ENCODE measurements at regions not wholly inside any gene's neighbourhood (a gene's known extent, or its start where the extent isn't known, plus 50 kb on each side); places are given as distances from the start of the nearest gene placed in this dataset.

DNA sequence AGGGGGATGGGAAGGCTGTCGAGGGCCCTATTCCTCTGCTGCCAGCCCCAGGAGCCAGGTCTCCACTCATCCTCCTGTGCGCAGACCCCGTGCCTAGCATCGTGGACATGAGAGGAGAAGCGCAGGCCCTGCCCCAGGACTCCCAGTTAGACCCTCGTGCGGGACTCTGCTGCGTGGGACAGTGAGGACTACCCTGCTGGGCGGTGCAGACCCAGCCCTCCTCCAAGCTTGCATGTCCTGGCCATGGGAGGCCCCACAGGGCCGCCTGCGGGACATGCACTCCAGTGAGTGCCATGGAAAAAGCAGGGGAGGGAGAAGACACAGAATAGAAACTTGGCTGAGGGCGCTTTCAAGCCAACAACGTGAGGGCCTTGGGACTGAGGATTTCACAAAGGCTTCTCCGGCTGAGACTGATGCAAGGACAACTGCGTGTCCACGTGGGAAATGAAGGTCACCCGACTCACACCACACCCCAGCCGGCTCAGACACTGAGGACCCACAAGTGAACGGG, 62.6 kb upstream of the IQSEC1 start:
- no peak for DNase-seq (ENCODE audit: low spot score)

DNA sequence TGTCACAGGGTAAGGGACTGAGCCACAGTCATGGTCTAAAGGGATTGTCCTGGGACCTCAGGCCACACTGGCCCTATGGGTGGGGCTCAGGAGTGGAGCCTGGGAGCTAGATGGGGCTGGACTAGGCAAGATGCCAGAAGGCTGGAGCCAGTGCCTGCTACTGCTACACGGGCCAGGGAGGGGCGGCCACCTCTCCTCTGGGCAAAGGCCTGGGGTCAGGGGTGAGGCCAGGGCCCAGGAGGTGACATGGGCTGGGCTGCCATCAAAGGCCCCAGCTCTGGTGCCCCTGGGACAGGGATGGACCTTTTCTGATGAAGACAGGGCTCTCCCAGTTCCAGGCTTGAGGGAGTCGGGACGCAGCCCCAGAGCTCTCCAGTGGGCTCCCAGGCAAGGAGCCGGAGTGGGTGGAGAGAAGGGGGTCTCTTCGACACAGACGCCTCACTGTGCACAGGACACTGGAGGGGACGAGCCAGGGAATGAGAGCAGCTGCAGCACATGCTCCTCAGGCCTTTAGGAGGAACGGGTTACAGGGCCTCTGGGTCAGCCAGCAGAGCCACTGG, 62.1 kb upstream of the IQSEC1 start:
- DNase-seq (ENCODE audit: low spot score), result peak; percentile 64

DNA sequence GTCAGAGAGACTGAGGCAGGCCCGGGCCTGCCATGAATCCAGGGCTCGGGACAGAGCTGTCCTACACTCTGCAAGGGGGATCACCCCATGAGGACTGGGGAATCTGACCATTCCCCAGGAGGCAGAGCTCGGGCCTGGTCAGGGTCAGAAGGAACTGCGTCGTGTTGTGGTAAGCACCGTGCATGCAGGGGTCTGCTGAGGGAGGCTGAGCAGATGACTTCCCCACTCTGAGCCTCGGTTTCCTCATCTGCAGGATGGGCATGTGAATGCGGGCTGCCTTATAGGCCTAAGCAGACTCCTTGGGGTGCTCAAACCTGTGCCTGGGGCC, 61.6 kb upstream of the IQSEC1 start:
- DNase-seq (ENCODE audit: low spot score), result no peak

DNA sequence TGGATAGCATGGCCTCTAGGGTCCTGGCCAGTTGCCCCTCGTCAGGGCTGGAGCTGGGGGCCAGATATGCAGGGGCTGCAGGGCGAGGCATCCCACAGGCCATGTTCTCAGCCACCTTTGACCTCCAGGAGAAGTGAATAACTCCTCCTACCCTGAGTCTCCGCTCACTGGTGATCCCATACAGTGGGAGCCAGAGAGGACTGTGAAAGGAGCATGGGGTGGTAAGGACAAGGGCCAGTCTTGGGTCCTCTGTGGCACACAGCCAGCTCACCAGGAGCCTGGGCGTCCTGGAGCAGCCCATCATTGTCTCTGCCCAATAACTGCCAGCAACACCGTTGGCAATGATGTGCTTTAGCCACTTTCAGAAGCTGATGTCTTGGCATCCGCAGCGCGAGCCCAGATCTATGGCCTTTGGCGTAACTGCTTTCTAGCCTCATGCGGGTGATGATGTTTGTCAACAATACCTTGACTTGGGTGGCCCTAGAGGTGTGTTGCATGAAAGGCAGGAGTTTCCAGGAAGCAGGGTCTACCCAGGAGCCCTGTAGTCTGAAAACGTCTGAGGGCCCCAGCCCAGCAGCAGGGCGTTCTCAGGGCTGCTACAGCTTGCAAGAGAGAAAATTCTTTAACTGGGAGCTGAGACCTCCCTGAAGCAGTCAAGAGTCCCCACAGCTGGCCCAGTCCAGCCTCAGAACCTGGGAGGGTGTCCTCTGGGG, 61.1 kb upstream of the IQSEC1 start:
- DNase-seq (ENCODE audit: low spot score), result no peak

DNA sequence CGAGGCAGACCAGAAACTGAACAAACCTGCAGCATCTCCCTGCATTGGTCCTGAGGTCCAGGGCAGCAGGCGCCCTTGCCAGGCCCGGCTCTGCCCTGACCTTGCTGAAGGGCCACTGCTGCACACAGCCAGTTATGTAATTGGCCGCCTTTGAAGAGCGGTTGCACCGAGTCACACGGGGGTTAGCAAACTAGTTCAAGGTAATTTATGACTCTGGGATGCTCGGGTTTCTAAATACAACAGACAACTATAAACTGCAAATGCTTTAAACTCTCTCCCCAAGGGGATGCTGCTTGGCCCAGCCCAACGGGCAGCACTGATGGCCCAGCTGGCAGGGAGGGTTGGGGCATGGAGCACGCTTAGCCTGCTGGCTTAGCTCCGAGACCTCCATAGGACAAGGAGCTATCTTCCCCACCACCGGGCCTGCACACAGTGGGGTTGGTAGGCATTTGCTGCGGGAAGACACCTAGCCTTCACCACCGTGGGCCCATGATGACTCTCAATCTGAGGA, 60.3 kb upstream of the IQSEC1 start:
- no peak for DNase-seq (ENCODE audit: low spot score)

- no peak for DNase-seq (ENCODE audit: low spot score)
Measured at GRCh38 chr3:13132731-13133410, 59.6 kb upstream of the IQSEC1 start.

- no peak for DNase-seq (ENCODE audit: low spot score)
Measured at GRCh38 chr3:13132281-13132680, 59.1 kb upstream of the IQSEC1 start.

DNA sequence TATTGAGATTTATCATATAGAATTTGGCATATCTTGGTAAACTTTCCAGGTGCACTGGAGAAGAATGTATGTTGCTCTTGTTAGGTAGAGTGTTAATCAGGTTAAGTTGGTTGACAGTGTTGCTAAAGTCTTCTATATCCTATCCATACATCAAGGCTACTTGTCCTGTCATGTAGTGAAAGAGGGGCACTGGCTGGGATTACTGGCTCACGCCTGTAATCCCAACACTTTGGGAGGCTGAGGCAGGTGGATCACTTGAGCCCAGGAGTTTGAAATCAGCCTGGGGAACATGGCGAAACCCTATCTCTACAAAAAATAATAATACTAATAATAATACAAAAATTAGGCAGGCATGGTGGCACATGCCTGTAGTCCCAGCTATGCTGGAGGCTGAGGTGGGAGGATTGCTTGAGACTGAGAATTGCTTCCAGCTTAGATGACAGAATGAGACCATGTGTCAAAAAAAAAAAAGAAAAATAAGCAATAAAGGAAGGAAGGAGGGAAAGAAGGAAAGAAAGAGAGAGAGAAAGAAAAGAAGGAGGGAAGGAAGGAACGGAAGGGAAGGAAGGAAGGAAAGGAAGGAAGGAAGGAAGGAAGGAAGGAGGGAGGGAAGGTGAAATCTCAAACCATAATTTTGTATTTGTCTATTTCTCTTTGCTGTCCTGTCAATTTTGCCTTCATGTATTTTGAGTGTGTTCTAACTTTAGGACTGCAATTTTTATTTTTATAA, 57.4 kb upstream of the IQSEC1 start:
- no peak for DNase-seq (ENCODE audit: low spot score)

DNA sequence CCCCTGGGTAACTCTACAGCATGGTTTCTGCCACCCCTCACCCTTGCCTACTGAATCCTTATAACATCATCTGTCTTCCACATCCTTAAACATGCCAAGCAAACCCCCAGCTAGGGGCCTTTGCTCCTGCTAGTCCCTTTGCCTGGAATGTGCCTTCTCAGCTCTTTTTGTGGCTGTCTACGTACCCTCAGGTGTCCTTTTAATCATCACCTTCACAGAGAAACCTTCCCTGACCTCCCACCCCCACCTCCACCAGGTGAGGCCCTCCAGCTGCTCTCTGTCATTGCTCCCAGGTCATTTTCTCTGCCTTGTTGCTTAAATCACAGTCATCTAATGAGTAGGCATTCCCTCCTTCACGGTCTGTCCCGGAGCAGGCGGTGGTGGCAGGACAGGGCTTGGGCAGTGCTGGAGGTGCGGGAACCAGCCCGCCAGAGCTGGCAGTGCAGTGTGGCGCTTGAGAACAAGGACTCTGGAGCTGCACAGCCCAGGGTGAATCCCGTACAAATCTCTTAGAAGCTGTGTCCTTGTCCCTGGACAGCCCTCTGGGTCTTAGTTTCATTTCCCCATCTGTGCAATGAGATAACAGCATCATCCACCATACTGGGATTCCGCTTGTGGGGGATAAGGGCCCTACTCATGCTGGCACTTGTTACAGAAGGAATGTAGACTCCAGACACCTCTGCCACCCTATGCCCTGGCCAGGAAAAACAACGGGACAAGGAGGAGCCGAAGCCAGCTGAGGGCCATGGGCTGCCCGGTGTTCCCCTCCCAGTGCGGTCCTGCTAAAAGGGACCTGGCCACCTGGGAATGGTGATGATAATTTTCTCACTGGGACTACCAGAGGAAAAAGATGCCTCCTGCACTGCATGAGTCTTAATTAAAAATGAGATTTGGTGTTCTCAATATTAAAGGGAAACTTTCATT, 52.1 kb upstream of the IQSEC1 start:
- DNase-seq (ENCODE audit: low spot score), result no peak

- no peak for DNase-seq (ENCODE audit: low spot score)
Measured at GRCh38 chr3:13124631-13125030, 51.4 kb upstream of the IQSEC1 start.

DNA sequence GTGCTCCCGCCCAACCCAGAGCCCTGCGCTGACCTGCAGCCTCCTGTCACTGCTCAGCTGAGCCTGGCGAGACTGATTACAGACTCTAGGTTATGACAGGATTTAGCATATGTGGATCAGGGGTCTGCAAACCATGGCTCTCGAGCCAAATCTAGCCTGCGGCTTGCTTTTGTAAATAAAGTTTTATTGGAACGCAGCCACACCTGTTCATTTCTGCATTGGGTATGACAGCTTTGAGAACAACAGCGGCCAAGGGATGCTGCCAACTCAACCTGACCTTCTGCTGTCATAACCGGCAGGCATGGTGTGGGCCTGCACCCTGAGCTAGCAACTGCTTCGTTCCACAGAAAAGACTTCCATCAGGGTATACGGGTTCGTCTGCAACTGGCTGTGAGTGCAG, 50.5 kb upstream of the IQSEC1 start:
- no peak for DNase-seq (ENCODE audit: low spot score)

- DNase-seq (ENCODE audit: low spot score), result no peak
Measured at GRCh38 chr3:13123013-13123654, 49.9 kb upstream of the IQSEC1 start.

Measured in HuH-7.5 (cell line).